ENCODE measurements at regions not wholly inside any gene's neighbourhood (a gene's known extent, or its start where the extent isn't known, plus 50 kb on each side); places are given as distances from the start of the nearest gene placed in this dataset.
"Not testable (repeated sequence)": the region's sequence is repeated elsewhere in the genome, so short reads cannot be mapped to it uniquely, and the experiment has no call there.

DNA sequence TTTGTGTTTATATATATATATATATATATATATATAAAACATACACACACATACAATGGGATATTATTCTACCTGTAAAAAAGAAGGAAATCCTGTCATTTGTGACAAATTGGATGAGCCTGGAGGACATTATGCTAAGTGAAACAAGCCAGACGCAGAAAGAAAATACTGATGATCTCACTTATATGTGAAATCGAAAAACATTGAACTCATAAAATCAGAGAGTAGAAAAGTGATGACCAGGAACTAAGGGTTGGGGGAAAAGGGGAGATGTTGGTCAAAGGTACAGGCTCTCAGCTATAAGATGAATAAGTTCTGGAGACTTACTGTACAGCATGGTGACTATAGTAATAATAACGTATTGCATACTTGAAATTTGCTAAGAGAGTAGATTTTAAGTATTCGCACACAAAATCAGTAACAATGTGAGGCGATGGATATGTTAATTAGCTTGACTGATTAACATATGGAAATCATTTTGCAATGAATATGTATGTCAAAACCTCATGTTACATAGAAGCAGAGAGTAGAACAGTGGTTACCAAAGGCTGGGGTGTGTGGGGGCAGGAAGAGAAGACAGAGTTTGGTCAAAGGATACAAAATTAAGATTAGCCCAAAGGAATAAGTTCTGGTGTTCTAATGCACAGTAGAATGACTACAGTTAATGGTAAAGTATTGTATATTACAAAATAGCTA, 92.3 kb upstream of the PHACTR1 start:
- no peak overlapping the region for H3K9ac ChIP-seq (ENCODE audit: low read length)
- no peak overlapping the region for H3K27ac ChIP-seq (ENCODE audit: low read depth, low read length)
- no peaks in the 10 kb centered on the region for H3K27me3 ChIP-seq (ENCODE audit: low read length)

DNA sequence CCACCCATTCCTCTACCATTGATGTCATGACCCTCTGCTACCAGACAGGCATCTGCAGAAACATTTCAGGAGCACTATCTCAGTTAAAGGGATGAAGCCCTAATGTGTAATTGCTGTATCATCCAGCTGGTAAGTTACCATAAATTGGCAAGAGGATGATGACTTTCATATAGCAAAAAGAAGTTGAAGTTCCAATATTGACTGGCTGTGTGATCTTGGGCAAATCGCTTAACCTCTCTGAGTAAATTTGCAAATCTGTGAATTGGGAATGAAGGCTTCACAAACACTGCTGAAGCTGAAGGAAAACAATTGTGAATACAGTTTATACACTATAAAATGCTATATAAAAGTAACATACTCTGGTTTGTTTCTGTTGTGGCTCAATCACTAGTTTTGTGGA, 89.5 kb upstream of the PHACTR1 start:
- no peaks in the 10 kb centered on the region for H3K27me3 ChIP-seq (ENCODE audit: low read length)
- no peaks in the 10 kb centered on the region for H3K9me2 ChIP-seq (replicated peaks; ENCODE audit: insufficient read depth, low read length)
- H3K4me3 ChIP-seq (ENCODE audit: insufficient read depth, low read length, poor library complexity, severe bottlenecking), result no peak overlapping the region
- no peak overlapping the region for H3K9ac ChIP-seq (ENCODE audit: low read length)
- H3K4me2 ChIP-seq (ENCODE audit: low read depth, low read length, poor library complexity, severe bottlenecking), result no peak overlapping the region
- TF ChIP-seq EZH2phosphoT487 (conservative IDR thresholded peaks at IDR 0.05; ENCODE audit: low read length), result no peak
- TF ChIP-seq, protein P1, sequence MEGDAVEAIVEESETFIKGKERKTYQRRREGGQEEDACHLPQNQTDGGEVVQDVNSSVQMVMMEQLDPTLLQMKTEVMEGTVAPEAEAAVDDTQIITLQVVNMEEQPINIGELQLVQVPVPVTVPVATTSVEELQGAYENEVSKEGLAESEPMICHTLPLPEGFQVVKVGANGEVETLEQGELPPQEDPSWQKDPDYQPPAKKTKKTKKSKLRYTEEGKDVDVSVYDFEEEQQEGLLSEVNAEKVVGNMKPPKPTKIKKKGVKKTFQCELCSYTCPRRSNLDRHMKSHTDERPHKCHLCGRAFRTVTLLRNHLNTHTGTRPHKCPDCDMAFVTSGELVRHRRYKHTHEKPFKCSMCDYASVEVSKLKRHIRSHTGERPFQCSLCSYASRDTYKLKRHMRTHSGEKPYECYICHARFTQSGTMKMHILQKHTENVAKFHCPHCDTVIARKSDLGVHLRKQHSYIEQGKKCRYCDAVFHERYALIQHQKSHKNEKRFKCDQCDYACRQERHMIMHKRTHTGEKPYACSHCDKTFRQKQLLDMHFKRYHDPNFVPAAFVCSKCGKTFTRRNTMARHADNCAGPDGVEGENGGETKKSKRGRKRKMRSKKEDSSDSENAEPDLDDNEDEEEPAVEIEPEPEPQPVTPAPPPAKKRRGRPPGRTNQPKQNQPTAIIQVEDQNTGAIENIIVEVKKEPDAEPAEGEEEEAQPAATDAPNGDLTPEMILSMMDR (IDR thresholded peaks at IDR 0.05; ENCODE audit: insufficient read depth, low read length, poor library complexity, severe bottlenecking), result no peak
- no peak overlapping the region for H3K27ac ChIP-seq (ENCODE audit: low read depth, low read length)
- no peaks in the 10 kb centered on the region for H3K79me2 ChIP-seq (ENCODE audit: insufficient read depth, low read length)
- no peaks in the 10 kb centered on the region for H3F3A ChIP-seq (ENCODE audit: insufficient read depth)
- H2AFZ ChIP-seq (ENCODE audit: low read depth, low read length, severe bottlenecking), result no peak overlapping the region
- no peaks in the 10 kb centered on the region for H4K20me1 ChIP-seq (ENCODE audit: low read depth, low read length)
- H3K36me3 ChIP-seq (ENCODE audit: low read length), result no peaks in the 10 kb centered on the region
- no peaks in the 10 kb centered on the region for H3K9me3 ChIP-seq (ENCODE audit: insufficient read depth, low read length)

More for the DNA sequence above, 92.3 kb upstream of the PHACTR1 start:
- Histone ChIP-seq H3K4me2 (ENCODE audit: low read depth, low read length, poor library complexity, severe bottlenecking) (no peak overlapping the region), H3F3A (ENCODE audit: insufficient read depth) (no peaks in the 10 kb centered on the region), H4K20me1 (ENCODE audit: low read depth, low read length) (no peaks in the 10 kb centered on the region), H2AFZ (ENCODE audit: low read depth, low read length, severe bottlenecking) (no peak overlapping the region), H3K9me2 (replicated peaks; ENCODE audit: insufficient read depth, low read length) (no peaks in the 10 kb centered on the region), H3K9me3 (ENCODE audit: insufficient read depth, low read length) (no peaks in the 10 kb centered on the region), H3K4me3 (ENCODE audit: insufficient read depth, low read length, poor library complexity, severe bottlenecking) (no peak overlapping the region), H3K36me3 (ENCODE audit: low read length) (no peaks in the 10 kb centered on the region), H3K79me2 (ENCODE audit: insufficient read depth, low read length) (no peaks in the 10 kb centered on the region)
- TF ChIP-seq, protein P1 (IDR thresholded peaks at IDR 0.05; ENCODE audit: insufficient read depth, low read length, poor library complexity, severe bottlenecking), result no peak
- no peak for TF ChIP-seq EZH2phosphoT487 (conservative IDR thresholded peaks at IDR 0.05; ENCODE audit: low read length)

DNA sequence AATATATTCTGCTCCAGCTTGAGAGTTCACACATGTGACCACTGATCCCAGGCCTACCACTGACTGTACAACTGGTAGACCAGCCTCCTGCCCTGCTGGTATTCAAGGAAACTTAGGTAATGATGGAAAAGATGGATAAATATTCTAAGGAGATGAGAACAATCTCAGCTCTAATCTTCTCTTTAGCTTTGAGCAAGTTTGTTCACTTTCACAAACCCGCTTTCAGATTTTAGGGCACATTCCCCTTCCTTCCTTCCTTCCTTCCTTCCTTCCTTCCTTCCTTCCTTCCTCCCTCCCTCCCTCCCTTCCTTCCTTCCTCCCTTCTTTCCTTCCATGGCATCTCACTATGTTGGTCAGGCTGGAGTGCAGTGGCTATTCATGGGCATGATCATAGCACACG, 88.2 kb upstream of the PHACTR1 start:
- no peaks in the 10 kb centered on the region for H3K79me2 ChIP-seq (ENCODE audit: insufficient read depth, low read length)
- H3K9ac ChIP-seq (ENCODE audit: low read length), result no peak overlapping the region
- H3K4me2 ChIP-seq (ENCODE audit: low read depth, low read length, poor library complexity, severe bottlenecking), result no peak overlapping the region
- H3K9me2 ChIP-seq (replicated peaks; ENCODE audit: insufficient read depth, low read length), result no peaks in the 10 kb centered on the region
- no peaks in the 10 kb centered on the region for H3K36me3 ChIP-seq (ENCODE audit: low read length)
- H3F3A ChIP-seq (ENCODE audit: insufficient read depth), result no peaks in the 10 kb centered on the region
- H3K27ac ChIP-seq (ENCODE audit: low read depth, low read length), result no peak overlapping the region
- TF ChIP-seq, protein P1 (IDR thresholded peaks at IDR 0.05; ENCODE audit: insufficient read depth, low read length, poor library complexity, severe bottlenecking), result no peak
- TF ChIP-seq EZH2phosphoT487 (conservative IDR thresholded peaks at IDR 0.05; ENCODE audit: low read length), result no peak
- no peak overlapping the region for H3K4me3 ChIP-seq (ENCODE audit: insufficient read depth, low read length, poor library complexity, severe bottlenecking)
- no peaks in the 10 kb centered on the region for H3K27me3 ChIP-seq (ENCODE audit: low read length)
- no peaks in the 10 kb centered on the region for H4K20me1 ChIP-seq (ENCODE audit: low read depth, low read length)
- no peak overlapping the region for H2AFZ ChIP-seq (ENCODE audit: low read depth, low read length, severe bottlenecking)
- no peaks in the 10 kb centered on the region for H3K9me3 ChIP-seq (ENCODE audit: insufficient read depth, low read length)

DNA sequence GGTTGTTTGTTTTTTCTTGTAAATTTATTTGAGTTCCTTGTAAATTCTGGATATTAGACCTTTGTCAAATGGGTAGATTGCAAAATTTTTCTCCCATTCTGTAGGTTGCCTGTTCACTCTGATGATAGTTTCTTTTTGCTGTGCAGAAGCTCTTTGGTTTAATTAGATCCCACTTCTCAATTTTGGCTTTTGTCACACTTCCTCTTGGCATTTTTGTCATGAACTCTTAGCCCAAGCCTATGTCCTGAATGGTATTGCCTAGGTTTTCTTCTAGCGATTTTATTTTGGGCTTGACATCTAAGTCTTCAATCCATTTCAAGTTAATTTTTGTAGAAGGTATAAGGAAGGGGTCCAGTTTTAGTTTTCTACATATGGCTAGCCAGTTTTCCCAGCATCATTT, 82.8 kb upstream of the PHACTR1 start:
- not testable (repeated sequence) for H3K27ac ChIP-seq (ENCODE audit: low read depth, low read length); H3K4me3 ChIP-seq (ENCODE audit: insufficient read depth, low read length, poor library complexity, severe bottlenecking); H3F3A ChIP-seq (ENCODE audit: insufficient read depth); H3K4me2 ChIP-seq (ENCODE audit: low read depth, low read length, poor library complexity, severe bottlenecking); H4K20me1 ChIP-seq (ENCODE audit: low read depth, low read length); H3K27me3 ChIP-seq (ENCODE audit: low read length); H3K9me2 ChIP-seq (replicated peaks; ENCODE audit: insufficient read depth, low read length); H3K9me3 ChIP-seq (ENCODE audit: insufficient read depth, low read length); H3K9ac ChIP-seq (ENCODE audit: low read length); H3K36me3 ChIP-seq (ENCODE audit: low read length); H2AFZ ChIP-seq (ENCODE audit: low read depth, low read length, severe bottlenecking); H3K79me2 ChIP-seq (ENCODE audit: insufficient read depth, low read length)
